Pons (tissue), 1 donor: ENCODE measurements at regions not wholly inside any gene's neighbourhood (a gene's known extent, or its start where the extent isn't known, plus 50 kb on each side); places are given as distances from the start of the nearest gene placed in this dataset.

ENCODE experiments used
- DNase-seq: peaks from one replicate; pipeline ENCODE4 v3.0.0-alpha.2; 2016; ENCODE audit warnings: low spot score

DNA sequence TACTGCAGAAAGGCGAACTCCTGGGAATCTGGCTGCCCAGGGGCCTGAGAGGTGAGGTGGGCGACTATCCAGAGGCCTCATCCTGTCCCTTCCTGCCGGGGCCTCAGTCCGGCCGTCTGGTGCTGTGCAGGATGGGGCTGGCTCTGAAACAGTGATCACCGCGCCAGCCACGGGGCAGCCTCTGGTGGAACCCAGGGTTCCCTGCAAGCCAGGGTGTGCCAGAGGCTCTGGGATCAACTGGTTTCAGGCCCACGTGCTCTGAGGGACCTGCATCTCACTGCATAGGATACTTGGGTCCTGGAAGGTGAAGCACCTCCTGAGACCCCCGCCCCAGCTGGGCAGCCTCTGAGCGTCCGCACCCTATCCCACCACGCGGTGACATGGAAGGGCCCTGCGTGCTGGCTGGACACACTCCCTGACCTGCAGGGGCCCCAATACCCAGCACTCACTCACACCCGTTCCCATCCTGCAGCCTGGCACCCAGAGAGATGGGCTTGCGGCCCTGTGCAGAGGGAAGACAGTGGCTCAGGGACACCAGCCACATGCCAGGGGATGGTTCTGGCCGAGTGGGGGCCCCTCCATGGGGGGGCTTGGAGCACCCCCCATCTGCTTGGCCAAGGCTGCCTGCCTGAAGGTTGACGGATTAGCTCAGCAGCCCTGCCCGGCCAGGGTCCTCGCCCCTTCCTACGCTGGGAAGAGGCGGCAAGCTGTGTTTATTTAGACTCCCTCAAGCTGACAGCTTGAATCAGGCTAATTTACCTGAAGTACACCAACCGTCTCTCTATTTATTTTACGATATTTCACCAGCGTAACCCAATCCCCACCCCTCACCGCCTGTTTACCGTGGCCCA is 64.3 kb upstream of the TTC34 start:
- DNase-seq, result no peak

DNA sequence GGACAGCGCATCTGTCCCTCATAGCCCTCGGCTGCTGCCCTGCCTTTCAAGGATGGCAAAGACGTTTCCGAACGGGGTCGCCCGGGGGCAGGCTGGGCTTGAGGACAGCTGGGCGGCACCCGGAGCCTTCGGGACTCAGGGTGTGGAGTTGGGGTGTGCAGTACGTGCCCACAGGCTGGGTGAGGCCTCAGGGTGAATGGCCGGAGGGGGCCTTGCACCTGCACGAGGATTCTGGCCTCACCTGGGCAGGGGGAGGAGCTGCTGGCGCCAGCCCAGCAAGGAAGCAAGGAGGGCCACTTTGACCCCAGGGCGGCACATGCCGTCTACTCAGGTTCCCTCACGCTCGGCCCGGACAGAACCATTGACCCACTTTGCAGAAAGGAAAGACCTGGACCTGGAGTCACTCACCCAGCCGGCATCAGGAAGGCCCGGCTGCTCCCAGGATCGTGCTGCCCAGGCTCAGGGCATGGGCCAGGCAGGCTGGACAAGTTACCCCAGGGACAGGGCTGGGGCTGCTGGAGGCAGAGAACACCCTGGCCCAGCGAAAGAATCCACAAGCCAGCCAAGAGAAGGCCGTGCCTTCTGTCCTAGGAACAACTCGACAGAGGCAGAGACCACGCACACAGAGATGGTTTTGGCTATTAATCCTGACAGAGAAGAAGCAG is 65.1 kb upstream of the TTC34 start:
- no peak for DNase-seq

DNA sequence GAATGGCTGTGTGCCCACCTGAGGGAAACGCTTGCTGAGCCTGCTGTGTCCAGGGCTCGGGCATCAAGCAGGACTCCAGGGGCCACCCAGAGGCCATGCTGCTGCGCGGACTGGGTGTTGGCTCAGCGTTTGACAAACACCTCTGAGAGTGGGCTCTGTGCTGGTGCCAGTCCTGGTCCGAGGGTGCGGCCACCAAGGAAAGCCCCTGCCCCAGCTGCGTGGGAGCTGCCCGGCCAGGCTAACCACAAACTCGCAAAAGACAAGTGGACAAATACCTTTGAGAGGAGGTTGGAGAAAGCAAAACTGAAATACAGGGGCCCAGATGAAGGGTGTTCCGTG is 65.6 kb upstream of the TTC34 start:
- DNase-seq, result no peak

DNA sequence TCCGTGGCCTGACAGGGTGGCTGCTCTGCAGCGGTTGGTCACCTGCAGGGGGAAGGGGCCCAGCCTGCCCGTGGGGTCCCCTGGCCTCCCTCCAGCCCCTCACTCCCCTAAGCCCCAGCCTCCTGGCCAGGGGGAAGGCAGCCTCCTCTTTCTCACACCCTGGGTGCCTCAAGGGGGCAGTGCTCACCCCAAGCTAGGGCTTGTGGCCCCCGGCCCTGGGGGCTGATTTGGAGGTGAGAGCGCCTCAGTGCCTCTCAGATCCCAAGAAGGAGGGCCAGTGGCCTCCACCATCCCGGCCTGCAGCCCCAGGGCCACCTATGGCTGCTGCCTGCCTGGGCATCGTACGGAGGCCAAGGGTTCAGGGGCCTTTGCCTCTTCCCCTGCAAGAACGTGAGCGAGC is 66.4 kb upstream of the TTC34 start:
- DNase-seq, result no peak

DNA sequence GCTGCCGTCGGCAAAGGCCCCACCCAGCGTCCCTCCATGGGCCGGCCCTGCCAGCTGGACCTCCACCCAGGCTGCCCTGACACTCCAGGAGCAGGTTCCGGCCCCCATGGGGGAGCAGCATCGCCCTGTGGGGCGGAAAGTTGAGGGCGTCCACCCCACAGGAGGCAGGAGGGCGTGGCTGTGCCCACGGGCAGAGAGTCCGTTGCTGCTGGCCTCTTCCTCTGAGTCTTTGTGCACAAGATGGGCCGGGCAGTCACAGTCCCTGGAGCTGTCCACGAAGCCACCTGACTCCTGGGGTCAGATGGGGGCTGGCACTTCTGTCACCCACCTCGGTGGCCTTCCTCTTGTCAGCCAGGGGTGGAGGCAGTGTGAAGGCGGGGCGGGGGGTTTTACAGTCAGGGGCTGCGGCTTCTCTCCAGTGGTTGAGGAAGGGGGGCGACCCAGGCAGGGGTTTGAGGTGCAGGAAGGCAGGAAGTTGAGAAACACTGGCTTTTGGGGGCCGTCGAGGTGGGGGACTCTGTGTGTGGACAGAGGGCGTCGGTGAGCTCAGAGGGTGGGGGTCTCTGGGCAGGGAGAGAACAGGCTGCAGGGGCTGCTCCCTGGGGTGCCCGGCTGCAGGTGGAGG is 67.2 kb upstream of the TTC34 start:
- DNase-seq, result no peak

DNA sequence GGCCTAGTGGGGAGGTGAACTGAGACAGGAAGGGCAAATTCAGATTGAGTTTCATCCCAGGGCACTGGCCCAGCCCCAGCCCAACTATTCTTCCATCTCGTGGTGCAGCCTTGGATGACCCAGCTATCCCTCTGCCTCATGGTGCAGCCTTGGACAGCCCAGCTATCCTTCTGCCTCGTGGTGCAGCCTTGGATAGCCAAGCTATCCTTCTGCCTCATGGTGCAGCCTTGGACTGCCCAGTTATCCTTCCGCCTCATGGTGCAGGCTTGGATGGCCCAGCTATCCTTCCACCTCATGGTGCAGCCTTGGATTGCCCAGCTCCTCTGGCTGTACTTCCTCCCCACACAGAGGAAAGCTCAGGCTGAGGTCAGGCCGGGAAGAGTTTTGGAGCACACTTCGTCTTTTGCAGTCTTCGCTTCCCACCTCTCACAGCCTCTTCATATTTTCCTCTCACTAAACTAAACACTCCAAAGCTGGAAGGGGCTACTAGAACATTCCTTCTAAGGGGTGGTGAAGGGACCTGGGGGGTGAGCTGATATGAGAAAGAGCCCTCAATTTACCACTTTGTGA is 69.8 kb upstream of the TTC34 start:
- no peak for DNase-seq

DNA sequence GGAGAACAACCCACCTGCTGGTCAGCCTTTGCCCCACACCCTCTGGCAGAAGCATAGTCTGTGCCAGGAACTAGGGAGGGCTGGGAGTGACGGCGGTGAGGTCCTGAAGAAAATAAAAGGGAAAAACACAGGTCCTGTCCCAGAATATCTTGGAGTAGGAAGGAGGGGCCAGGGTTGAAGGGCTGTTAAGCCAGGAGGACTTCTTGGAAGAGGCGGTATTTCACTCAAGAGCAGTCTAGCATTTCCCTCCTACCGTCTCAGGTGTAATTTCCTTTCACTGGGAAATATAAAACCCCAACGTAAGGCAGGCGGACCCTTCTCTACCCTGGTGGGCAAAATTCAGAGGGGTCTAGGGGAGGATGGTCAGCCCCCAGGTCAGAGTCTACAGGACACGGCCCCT is 72.7 kb upstream of the TTC34 start:
- no peak for DNase-seq

DNA sequence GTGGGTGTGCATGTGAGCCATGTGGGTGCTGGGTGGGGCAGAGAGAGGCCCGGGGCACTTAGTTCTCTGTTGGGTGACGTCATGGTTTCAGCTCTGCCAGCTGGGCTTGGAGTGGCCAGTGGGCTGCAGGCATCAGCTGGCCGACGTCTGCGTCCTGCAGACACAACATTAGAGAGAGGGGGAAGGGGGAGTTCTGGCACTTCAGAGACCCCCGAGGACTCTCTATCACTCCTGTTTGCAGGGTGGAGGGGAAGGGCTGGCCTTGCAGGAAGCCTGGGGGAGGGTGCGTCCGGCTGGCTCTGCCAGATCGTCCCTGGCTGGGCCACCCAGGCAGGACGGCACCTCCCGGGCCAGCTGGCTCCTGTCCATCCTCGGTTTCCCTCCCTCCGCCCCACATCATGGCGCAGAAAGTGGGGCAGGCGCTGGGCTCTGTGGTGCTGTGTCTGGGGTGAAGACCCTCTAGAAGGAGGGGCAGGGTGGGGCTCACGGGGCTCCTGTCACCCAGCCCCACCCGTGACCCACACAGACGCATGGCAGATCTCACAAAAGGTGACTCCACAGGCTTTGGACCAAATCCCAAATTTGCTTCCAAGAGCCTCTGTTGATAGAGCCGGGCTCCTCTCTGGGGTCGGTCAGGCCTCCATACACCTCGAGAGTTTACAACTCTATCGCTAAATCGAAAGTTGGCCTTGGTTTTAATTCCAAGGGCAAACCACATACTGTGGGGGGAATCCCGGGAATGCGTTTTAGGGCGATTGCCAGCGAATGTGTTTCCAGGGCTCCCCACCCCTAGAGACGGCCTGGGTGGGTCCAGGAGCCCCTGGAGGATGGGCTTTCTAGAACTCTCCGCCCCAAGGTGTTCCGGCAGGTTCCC is 73.4 kb upstream of the TTC34 start:
- no peak for DNase-seq

DNA sequence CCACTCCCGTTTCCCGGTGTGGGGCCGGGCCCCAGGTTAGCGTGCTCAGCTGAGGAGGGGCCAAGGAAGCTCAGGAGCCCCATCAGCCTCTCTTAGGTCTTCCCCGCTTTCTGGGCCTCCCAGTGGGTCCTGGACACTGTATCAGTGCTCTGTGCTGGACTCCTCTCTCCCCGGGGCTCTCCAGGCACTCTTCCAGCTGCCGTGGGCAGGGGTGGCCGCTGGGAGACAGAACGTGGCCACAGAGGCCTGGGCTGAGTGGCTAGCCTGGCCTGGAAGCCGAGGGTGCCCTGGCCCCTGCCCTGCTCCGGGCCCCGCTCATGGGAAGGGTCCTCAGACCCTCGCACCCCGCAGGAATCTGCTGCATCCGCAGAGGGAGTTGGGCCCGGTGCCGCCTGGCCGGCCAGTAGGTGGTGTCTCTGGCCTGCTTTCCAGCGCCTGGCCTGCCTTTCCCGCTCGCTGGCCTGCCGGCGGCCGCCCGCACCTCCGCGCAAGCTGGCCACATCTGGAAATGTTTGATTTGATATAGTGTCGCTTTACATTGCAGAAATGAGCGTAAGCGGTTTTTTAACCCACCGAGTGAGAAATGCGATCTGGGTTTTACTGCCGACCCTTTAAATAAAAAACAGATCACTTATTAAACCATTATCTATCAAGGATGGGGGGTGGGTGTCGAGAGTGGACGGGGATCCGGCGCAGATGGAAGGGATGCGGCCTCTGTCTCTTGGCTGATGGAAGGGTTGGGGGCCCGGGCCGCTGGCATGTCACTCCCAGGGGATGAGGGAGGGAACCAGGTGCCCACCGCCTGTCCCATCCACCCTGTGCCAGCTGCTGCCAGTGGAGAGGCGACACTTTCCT is 74.4 kb upstream of the TTC34 start:
- DNase-seq, result peak; percentile 9

DNA sequence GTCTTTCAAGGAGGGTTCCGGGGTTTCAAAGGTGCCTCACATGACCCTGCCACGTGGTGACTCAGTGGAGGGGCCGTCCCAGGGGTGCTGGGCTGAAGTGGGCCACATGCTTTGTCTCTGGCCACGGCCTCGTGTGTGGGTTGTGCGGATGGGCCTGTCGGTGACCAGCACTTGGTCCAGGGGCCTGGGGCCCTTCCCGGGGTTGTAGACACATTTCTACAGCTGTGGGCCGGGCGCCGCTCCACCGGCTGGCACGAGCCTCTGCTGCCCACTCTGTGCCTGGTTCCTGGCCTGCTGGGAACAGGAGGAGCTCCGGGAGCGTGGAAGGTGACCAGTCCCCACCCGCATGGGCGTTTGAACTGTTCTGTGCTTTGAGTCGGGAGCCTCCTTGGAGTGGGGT is 75.4 kb upstream of the TTC34 start:
- no peak for DNase-seq

DNA sequence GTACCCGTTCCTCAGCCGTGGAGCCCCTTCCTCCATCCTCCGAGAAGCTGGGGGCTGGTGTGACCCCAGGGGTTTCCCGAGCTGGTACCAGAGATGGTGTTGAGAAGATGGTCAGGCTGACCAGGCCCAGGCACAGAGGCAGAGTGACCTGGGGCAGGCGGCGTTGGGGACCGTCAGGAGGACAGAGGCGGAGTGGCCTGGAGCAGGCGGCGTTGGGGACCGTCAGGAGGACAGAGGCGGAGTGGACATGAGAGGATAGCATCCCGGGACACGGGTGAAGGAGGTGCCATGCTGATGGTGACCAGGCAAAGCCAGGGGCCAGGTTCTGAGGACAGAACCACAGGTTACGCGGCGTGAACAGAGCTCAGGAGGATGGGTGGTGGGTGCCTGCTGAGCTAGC is 75.9 kb upstream of the TTC34 start:
- no peak for DNase-seq

DNA sequence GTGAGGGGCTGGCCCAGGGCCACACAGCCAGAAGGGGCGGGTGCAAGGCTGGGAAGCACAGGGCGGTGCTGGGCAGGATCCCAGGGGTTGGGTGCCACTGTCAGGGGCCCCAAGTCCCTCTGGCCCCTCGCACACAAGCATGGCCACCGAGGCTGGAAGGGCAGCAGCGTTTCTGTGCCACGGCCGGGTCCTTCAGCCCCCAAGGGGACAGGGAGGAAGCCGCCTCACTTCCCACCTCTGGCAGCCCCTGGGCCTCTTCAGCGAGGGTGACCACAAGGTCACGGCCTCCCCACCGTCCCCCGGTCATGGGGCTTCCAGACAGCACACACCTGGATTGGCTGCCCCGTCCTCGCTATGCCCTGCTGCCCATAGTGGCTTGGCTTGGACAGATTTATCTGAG is 77.1 kb upstream of the TTC34 start:
- no peak for DNase-seq

DNA sequence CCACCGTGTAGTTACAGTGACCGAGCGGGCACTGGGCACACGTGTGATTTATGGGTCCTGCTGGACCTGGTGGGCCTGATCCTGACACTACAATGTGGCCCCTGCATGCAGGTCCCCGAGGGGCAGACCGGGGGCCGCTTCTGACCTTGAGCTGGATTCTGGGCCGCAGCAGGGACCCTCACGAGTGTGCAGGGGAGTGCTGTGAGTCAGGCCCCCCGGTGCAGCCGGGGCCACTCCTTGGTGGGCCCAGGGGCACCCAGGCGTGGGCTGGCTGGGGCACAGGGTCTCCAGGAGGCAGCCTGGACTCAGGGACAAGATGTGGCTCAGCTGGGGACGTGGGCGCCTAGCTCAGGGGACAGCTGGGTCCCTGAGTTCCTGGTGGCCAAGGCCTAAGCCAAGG is 77.5 kb upstream of the TTC34 start:
- no peak for DNase-seq

DNA sequence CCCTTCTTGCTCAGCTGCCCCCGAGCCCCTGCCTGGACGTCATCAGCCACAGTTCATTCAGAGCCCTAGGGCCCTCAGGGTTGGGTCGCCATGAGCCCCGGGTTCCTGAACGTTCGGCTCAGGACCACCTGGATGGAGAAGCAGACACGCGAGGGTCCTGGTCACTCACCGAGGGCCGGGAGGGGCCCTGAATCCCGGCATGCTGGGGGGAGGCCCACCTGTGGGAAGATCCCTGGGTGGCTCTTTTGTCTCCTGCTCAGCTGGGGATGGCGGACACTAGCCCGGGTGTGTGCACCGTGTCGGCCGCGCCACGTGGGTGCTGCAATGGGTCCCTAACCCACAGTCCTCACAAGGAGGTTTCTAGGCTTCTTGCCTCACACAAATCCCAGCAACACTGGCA is 78.1 kb upstream of the TTC34 start:
- no peak for DNase-seq

DNA sequence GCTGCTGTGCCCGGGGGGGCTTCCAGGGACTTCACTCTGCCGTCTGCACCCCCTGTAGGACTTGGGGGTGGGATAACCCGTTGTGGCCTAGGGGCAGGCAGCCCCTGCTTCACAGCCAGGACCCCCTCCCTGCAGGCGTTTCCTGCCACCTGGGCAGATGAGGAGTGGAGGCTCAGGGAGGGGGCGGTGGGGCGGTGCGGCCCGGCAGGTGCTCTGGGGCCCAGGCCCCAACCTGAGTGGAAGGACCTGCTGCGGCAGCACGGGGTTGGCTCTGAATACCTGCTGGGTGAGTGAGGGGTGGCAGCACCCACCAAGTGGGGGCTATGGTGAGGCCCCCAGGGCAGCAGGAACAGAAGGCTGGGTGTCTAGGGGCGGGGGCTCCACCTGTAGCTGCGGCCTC is 78.6 kb upstream of the TTC34 start:
- no peak for DNase-seq

DNA sequence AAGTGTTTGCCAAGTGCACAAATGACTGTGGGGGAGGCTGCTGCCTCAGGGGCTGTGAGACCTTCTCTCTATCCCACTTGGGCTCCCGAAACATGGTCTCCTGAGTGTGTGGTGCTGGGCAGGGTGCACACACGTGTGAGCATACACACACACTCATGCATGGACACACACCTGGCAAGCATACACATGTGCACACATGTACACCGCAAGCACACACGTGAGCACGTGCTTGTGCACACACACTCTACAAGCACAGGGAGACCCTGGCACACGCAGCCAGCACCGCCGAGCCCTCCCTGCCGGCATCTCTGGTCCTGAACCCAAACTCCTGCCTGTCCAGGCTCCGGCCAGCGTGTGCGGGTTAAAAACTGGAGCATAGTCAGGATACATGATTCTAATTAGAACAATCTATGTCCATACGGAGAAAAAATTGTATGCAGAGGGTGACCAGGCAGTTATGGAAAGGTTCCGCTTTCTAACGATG is 79.4 kb upstream of the TTC34 start:
- no peak for DNase-seq

DNA sequence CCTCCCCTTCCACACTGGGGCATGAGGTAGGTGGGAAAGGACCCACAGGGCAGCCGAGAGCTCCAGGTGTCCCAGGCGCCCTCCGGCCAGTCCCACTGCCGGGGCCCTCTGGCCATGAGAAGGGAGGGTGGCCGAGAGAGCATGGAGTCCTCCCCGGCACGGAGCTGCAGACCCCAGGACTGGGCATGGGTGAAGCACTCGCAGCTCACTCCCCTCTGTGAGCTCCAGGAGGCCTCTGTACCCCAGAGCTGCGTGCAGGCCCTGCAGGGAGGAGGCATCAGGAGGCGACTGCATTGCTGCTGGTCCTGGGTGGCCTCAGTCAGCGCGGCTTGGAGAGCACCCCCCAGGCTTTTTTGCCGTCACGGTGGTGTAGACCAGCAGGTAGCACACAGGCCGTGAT is 80.1 kb upstream of the TTC34 start:
- no peak for DNase-seq

DNA sequence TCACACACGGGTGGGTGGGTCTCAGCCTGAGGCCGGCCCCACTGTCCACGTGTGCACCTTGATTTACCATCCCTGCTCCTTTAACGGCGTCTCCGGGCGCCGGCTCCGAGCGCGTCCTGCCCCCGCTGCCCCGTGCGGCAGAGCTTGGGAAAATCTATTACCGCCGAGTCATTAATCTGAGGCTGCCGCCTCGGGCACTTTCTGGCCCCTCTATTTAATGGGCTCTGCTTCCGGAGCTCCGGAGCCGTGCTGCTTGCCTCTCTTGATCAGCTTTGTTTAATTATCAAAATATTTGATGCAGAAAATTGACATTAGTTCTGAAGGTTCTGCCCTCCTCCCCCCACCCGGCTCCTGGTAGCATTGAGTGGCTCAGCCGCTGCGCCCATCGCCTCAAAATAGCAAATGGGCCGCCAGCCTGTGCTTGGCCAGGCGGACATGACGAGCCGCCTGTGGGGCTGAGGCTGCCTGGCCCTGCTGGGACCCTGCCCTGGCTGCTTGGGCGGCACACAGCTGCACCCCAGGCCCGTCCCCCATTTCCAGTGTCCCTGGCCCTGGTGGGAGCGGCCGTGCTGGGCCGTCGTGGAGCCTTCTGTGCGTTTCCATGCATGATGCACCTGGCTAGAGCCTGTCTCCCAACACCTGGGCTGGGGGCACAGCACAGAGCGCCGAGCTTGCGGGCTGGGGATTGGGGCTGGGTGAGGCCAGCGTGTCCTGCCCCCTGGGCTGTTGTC is 81.6 kb upstream of the TTC34 start:
- no peak for DNase-seq

DNA sequence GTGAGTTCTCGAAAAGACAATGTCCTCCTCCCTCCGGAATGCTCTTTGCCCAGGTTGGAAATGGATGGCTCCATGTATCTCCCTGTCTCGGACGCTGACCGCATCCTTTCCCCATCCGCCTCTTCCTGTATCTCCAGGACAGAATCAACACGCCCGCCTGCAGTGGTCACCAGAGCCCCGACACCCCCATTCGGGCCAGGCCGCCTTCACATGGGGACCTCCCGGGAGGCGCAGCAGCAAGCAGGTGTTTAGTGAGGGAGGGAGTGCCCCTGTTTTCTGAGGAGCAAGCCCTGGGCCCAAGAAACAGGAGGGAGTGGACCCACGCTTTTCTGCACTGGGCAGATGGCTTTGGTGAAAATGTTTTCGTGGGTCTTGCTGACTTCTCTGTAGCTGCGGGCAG is 83.5 kb upstream of the TTC34 start:
- no peak for DNase-seq

DNA sequence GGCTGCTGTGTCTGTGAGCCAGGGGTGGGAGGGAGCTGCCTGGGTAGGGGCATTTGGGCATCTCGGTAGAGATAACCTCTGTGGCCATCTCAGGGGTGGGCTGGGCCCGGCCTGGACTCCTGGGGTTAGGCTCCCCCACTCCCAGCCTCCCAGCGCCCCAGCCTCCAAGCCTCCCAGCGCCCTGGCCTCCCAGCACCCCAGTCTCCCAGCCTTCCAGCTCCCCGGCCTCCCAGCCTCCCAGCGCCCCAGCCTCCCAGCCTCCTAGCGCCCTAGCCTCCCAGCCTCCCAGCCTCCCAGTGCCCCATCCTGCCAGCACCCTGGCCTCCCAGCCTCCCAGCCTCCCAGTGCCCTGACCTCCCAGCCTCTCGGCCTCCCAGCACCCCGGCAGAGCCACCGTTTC is 85.1 kb upstream of the TTC34 start:
- no peak for DNase-seq
